ENCODE measurements at regions not wholly inside any gene's neighbourhood (a gene's known extent, or its start where the extent isn't known, plus 50 kb on each side); places are given as distances from the start of the nearest gene placed in this dataset.

DNA sequence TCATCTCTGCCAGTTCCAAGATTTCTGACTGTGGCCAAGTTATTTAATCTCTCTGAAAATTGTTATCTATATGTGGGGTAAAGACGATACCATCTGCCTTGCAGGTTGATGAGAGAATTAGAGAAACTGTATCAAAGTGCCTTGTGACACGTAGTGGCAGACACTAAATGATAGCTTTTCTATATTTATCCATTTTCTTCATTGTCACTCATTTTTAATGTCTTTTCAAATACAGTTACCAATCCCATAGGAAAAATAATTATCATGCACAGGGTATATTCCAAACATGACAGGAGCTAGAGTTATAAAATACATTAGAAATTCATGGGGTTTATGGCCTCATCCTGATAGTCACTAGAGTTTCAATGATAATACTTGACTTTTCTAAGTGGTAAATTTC is 95.6 kb upstream of the NOL4 start:
- ATAC-seq: no peak
- BruUV-seq (replicated peaks): no TSS peak
- 73% methylated on average over 2 of the region's 2 CpGs for WGBS (ENCODE audit: insufficient coverage, insufficient replicate concordance, low lambda C conversion rate, missing lambda C conversion rate)

DNA sequence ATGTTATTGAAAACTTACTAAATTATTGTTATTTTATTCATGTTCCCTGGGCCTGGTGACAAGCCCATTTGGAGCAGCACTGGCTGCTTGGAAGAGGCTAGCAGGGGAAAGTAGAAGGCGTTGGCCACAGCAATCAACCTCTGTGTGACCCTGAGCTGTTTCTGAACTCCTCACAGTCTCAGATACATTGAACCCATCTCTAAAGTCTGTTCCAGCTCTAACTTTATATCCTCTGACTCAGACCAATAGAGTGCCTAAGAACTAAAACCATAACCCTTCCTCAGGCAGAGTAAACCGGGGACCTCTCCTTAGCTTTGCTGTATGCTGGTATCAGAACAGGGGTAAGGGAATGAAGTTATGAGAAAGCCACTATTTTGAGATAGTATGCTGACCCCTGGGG is 96.4 kb upstream of the NOL4 start:
- H3K4me1 ChIP-seq (ENCODE audit: control insufficient read depth, insufficient read depth, low read length): peaks cover 6% of the 10 kb centered on the region
- TF ChIP-seq PAX5 (IDR thresholded peaks at IDR 0.05; ENCODE audit: borderline replicate concordance, low read depth, low read length) (no peak), RELA (IDR thresholded peaks at IDR 0.05; ENCODE audit: borderline replicate concordance, partially characterized antibody) (no peak), SIX5 (IDR thresholded peaks at IDR 0.05; ENCODE audit: low read depth, low read length, severe bottlenecking) (no peak), POU2F2 (IDR thresholded peaks at IDR 0.05; ENCODE audit: borderline replicate concordance, low read depth, low read length) (no peak), TCF3 (IDR thresholded peaks at IDR 0.05; ENCODE audit: borderline replicate concordance, insufficient read depth, low read depth, low read length) (no peak), BCL11A (IDR thresholded peaks at IDR 0.05; ENCODE audit: low read depth, low read length) (no peak; the same call in 1 of the 2 replicates), DPF2 (IDR thresholded peaks at IDR 0.05) (0 out of 2 replicates have a peak, but pooled peaks have one; percentile 20), MYC (IDR thresholded peaks at IDR 0.05; ENCODE audit: insufficient read depth, insufficient read length, insufficient replicate concordance, low read length, severe bottlenecking) (no peak), SMAD5 (IDR thresholded peaks at IDR 0.05; ENCODE audit: low read depth) (no peak), TCF7 (IDR thresholded peaks at IDR 0.05; ENCODE audit: borderline replicate concordance) (peak; percentile 74; the same call in 1 of the 2 replicates), NR2F1 (conservative IDR thresholded peaks at IDR 0.05) (peak; percentile 71; the same call in 1 of the 2 replicates), FOS (IDR thresholded peaks at IDR 0.05; ENCODE audit: borderline replicate concordance, extremely low read depth, insufficient read length) (no peak), RAD51 (IDR thresholded peaks at IDR 0.05) (no peak)
- TF ChIP-seq, protein P1, sequence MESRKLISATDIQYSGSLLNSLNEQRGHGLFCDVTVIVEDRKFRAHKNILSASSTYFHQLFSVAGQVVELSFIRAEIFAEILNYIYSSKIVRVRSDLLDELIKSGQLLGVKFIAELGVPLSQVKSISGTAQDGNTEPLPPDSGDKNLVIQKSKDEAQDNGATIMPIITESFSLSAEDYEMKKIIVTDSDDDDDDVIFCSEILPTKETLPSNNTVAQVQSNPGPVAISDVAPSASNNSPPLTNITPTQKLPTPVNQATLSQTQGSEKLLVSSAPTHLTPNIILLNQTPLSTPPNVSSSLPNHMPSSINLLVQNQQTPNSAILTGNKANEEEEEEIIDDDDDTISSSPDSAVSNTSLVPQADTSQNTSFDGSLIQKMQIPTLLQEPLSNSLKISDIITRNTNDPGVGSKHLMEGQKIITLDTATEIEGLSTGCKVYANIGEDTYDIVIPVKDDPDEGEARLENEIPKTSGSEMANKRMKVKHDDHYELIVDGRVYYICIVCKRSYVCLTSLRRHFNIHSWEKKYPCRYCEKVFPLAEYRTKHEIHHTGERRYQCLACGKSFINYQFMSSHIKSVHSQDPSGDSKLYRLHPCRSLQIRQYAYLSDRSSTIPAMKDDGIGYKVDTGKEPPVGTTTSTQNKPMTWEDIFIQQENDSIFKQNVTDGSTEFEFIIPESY (IDR thresholded peaks at IDR 0.05): no peak

More for the DNA sequence above, 95.6 kb upstream of the NOL4 start:
- in situ Hi-C loops (cut with MboI): loop anchor here (5.0 to 10.0 kb wide), 2 partner anchors 198 to 485 kb away; no protein-coding TSS in a partner anchor
- DNase-seq (ENCODE audit: low read depth, low spot score): no peak
- ChIA-PET RAD21 (ENCODE audit: unreplicated experiment) (interaction anchor here (0.6 to 7.5 kb wide), 22 partner anchors 8 to 486 kb away, joined by 3 to 247 read pairs (median 10); partner anchors contain the start of gene NOL4), SMC1A (ENCODE audit: uncharacterized antibody, unreplicated experiment) (interaction anchor here (0.6 to 12.6 kb wide), 23 partner anchors 8 to 487 kb away, joined by 3 to 301 read pairs (median 5); partner anchors contain the start of gene NOL4), CTCF (interaction anchor here (1.0 to 11.5 kb wide), 13 partner anchors 9 to 486 kb away, joined by 3 to 341 read pairs (median 26); partner anchors contain the start of gene NOL4), POLR2A (interaction anchor here (0.6 to 1.8 kb wide), 8 partner anchors 20 to 288 kb away, joined by 3 to 4 read pairs (median 4); no protein-coding TSS in a partner anchor)
- no peak for TF ChIP-seq ASH2L (IDR thresholded peaks at IDR 0.05; ENCODE audit: borderline replicate concordance, low read depth)
- H4K20me1 ChIP-seq (ENCODE audit: control insufficient read depth, insufficient read depth): no peaks in the 10 kb centered on the region
- intact Hi-C loops (cut with micrococcal nuclease; ENCODE audit: unreplicated experiment): loop anchor here (5.0 kb wide), 1 partner anchor 283 kb away; no protein-coding TSS in a partner anchor
- no peak overlapping the region for H3K27ac ChIP-seq (ENCODE audit: control insufficient read depth, insufficient read depth)
- H3K79me2 ChIP-seq (ENCODE audit: control insufficient read depth, insufficient read depth, low read length): no peaks in the 10 kb centered on the region
- no peaks in the 10 kb centered on the region for H3K36me3 ChIP-seq (ENCODE audit: control insufficient read depth in 2 of 2, insufficient read depth in 2 of 2, low read length in 1 of 2)
- no peaks in the 10 kb centered on the region; the same call in 2 of the 3 replicates for H3K9me3 ChIP-seq (replicated peaks; ENCODE audit: control insufficient read depth, insufficient read depth, low read length)
- H3K27me3 ChIP-seq (replicated peaks in 1 of 2; ENCODE audit: control insufficient read depth in 2 of 2, insufficient read depth in 2 of 2, low read length in 1 of 2): no peaks in the 10 kb centered on the region
- no peak for FAIRE-seq
- H3K4me3 ChIP-seq: no peak overlapping the region
- no peak overlapping the region for H3K9ac ChIP-seq (ENCODE audit: control insufficient read depth, insufficient read depth, low read length)
- H3K4me2 ChIP-seq (ENCODE audit: control insufficient read depth, insufficient read depth): no peak overlapping the region
- H3K4me1 ChIP-seq (ENCODE audit: control insufficient read depth, insufficient read depth, low read length): peaks cover 6% of the 10 kb centered on the region
- H2AFZ ChIP-seq (ENCODE audit: control insufficient read depth, low read depth, low read length): no peak overlapping the region

More for the DNA sequence above, 96.4 kb upstream of the NOL4 start:
- ATAC-seq: peak; percentile 84
- no peak overlapping the region for H3K4me3 ChIP-seq
- BruUV-seq (replicated peaks): no TSS peak
- no peaks in the 10 kb centered on the region for H3K79me2 ChIP-seq (ENCODE audit: control insufficient read depth, insufficient read depth, low read length)
- H2AFZ ChIP-seq (ENCODE audit: control insufficient read depth, low read depth, low read length): no peak overlapping the region
- H3K36me3 ChIP-seq (ENCODE audit: control insufficient read depth in 2 of 2, insufficient read depth in 2 of 2, low read length in 1 of 2): no peaks in the 10 kb centered on the region
- H3K27ac ChIP-seq (ENCODE audit: control insufficient read depth, insufficient read depth): peak overlapping the region; percentile 61
- ChIA-PET RAD21 (ENCODE audit: unreplicated experiment) (interaction anchor here (0.6 to 7.5 kb wide), 33 partner anchors 9 to 487 kb away, joined by 3 to 247 read pairs (median 4); partner anchors contain the start of gene NOL4), SMC1A (ENCODE audit: uncharacterized antibody, unreplicated experiment) (interaction anchor here (0.6 to 12.6 kb wide), 35 partner anchors 9 to 657 kb away, joined by 3 to 301 read pairs (median 4); partner anchors contain the start of gene NOL4), POLR2A (interaction anchor here (0.6 to 2.9 kb wide), 8 partner anchors 21 to 198 kb away, joined by 3 to 9 read pairs (median 4); partner anchors contain the start of gene NOL4), CTCF (interaction anchor here (0.6 to 11.5 kb wide), 21 partner anchors 10 to 487 kb away, joined by 3 to 341 read pairs (median 10); partner anchors contain the start of gene NOL4)
- in situ Hi-C loops (cut with MboI): loop anchor here (5.0 to 10.0 kb wide), 2 partner anchors 199 to 486 kb away; no protein-coding TSS in a partner anchor
- FAIRE-seq: no peak
- H3K9me3 ChIP-seq (replicated peaks; ENCODE audit: control insufficient read depth, insufficient read depth, low read length): no peaks in the 10 kb centered on the region; the same call in 2 of the 3 replicates
- H3K27me3 ChIP-seq (replicated peaks in 1 of 2; ENCODE audit: control insufficient read depth in 2 of 2, insufficient read depth in 2 of 2, low read length in 1 of 2): no peaks in the 10 kb centered on the region
- no peak overlapping the region for H3K9ac ChIP-seq (ENCODE audit: control insufficient read depth, insufficient read depth, low read length)
- intact Hi-C loops (cut with micrococcal nuclease; ENCODE audit: unreplicated experiment): loop anchor here (5.0 kb wide), 1 partner anchor 284 kb away; no protein-coding TSS in a partner anchor
- 0% methylated on average over 2 of the region's 2 CpGs for WGBS (ENCODE audit: insufficient coverage, insufficient replicate concordance, low lambda C conversion rate, missing lambda C conversion rate)
- H3K4me2 ChIP-seq (ENCODE audit: control insufficient read depth, insufficient read depth): no peak overlapping the region
- peak; percentile 37 for DNase-seq (ENCODE audit: low read depth, low spot score)
- no peaks in the 10 kb centered on the region for H4K20me1 ChIP-seq (ENCODE audit: control insufficient read depth, insufficient read depth)

All from GM12878 (cell line).